Activated T-cell treated with anti-CD3 and anti-CD28 coated beads, Interleukin-2, amount 50 U/mL, for 72 hours (primary cell): ENCODE measurements at regions not wholly inside any gene's neighbourhood (a gene's known extent, or its start where the extent isn't known, plus 50 kb on each side); places are given as distances from the start of the nearest gene placed in this dataset.
"Not testable (repeated sequence)": the region's sequence is repeated elsewhere in the genome, so short reads cannot be mapped to it uniquely, and the experiment has no call there.

Experiments used
- ATAC-seq, 2 donors: fragments of 150-1000 bp; cut with Tn5 transposase; replicated peaks in 1 of 2; 2 replicates each; pipeline ENCODE4 v1.10.0; 2021; ENCODE audit warnings: moderate library complexity in 2 of 2, mild to moderate bottlenecking in 1 of 2
- DNase-seq, 2 donors: peaks; one replicate each; pipeline ENCODE4 v3.0.0; 2021 to 2022; ENCODE audit warnings: mixed read lengths in 1 of 2
- H3K27ac Mint-ChIP-seq: one replicate; pipeline ENCODE4 v1.8.0; 2022; ENCODE audit warnings: mild to moderate bottlenecking, moderate library complexity, mixed read lengths
- H3K27me3 Mint-ChIP-seq: one replicate; pipeline ENCODE4 v1.8.0; 2022; ENCODE audit warnings: low read depth, mixed read lengths
- H3K36me3 Mint-ChIP-seq, 2 donors: one replicate each; pipeline ENCODE4 v1.8.0; 2022; ENCODE audit warnings: mixed read lengths in 2 of 2, mild to moderate bottlenecking in 1 of 2; ENCODE audit not compliant: insufficient read depth in 2 of 2
- H3K4me1 Mint-ChIP-seq: one replicate; pipeline ENCODE4 v1.8.0; 2022; ENCODE audit warnings: low read depth, mixed read lengths
- H3K4me3 Mint-ChIP-seq, 2 donors: one replicate each; pipeline ENCODE4 v1.8.0; 2022; ENCODE audit warnings: mild to moderate bottlenecking in 2 of 2, mixed read lengths in 2 of 2, moderate library complexity in 2 of 2
- H3K9me3 Mint-ChIP-seq, 2 donors: one replicate each; pipeline ENCODE4 v1.8.0; 2022; ENCODE audit warnings: mixed read lengths in 2 of 2

DNA sequence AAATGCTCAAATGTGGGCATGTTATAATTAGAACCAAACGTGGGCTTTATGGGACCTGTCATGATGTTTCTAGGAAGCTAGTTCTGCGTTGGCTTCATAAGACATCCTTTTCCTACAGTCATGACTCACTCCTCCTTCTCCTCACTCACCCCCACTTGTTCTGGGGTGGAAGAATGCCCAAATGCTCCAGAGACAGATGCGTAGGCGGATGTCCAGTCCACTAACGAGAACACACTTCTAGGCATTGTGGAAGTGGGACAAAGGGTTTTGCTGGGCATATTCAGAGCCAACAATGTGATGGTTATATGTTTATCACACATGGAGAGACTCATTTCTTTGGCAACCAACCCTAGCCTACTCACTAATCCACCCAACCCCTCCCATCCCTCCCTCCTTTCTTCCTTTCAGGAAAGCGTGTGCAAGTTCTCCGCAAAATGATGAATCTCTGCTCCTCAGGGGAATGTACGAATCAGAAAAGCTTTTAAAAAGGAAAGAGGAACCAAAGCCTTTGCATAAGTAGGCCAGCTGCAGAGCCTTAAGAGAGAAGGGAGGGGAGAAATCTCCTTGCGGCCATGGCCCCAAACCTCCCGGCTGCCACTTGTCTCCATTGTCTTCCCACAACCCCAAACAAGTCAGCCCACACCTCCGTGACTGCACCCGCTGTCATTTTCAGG lies 123.0 kb upstream of the SPRED1 start:
- Mint-ChIP-seq H3K27ac (no peak overlapping the region), H3K36me3 (no peaks in the 10 kb centered on the region), H3K4me1 (peaks cover 13% of the 10 kb centered on the region), H3K27me3 (peaks cover 20% of the 10 kb centered on the region), H3K9me3 (no peaks in the 10 kb centered on the region), H3K4me3 (peak overlapping the region in 1 of 2 donors; percentile 66)
- ATAC-seq: peak; percentile 37 to 74
- DNase-seq: peak; percentile 10 to 15

DNA sequence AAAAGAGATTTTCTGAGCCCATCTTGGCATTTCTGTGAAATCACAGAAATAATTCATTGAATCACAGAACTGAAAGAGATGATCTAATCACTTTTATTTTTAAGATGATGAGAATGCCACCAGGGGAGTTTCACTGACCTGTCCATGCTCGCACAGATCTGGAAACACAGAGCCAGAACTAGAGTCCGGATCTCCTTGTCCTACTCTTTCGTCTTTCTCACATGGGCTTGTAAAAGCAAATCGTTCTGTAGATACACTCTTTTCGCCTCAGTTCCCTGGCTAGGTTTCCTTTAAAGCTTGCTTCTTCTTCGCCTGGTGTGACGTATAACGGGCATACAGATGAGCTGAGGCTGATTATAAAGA lies 122.5 kb upstream of the SPRED1 start:
- no peak overlapping the region for H3K27ac Mint-ChIP-seq
- peak in 1 of 2 donors; percentile 51 for ATAC-seq
- peaks cover 20% of the 10 kb centered on the region for H3K27me3 Mint-ChIP-seq
- H3K4me1 Mint-ChIP-seq: peaks cover 13% of the 10 kb centered on the region
- H3K9me3 Mint-ChIP-seq: no peaks in the 10 kb centered on the region
- peak overlapping the region in 1 of 2 donors; percentile 1 for H3K4me3 Mint-ChIP-seq
- no peak for DNase-seq
- no peaks in the 10 kb centered on the region for H3K36me3 Mint-ChIP-seq

DNA sequence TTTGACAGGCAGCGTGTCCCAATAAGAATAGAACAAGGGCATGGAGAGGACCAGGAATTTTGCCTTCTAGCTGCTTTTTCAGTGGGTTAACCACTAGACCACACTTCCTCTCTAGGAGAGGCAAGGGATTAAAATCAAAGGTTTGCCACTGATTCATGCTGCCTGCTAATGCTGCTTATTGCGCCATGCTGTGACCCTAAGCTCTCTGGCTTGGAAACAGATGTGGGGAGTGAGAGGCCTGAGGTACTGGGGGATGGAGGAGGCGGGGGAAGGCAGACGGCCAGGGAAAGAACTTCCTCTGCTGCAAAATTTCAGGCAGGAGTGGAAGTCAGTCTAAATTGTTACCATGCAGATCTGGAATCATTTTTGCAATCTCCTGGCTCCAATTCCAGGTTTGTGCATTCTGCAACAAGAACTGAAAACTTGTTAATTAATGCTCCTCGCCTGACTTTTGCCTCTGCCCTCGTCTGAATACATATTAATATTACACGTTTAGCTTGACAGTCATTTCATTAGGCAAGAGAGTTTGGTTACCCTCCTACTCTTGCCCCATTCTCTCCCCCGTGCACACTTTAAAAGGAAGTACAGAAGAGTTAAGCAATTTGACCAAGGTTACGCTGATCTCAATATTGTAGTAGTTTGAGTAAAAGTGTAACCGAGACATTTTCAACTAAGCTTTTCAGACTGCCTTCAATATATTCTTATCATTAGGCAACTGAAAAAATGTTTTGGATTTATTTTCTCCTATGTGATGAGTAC lies 121.7 kb upstream of the SPRED1 start:
- peaks cover 20% of the 10 kb centered on the region for H3K27me3 Mint-ChIP-seq
- peak overlapping the region in 1 of 2 donors; percentile 33 for H3K4me3 Mint-ChIP-seq
- H3K4me1 Mint-ChIP-seq: peaks cover 13% of the 10 kb centered on the region
- peak in 1 of 2 donors; percentile 59 for ATAC-seq
- H3K36me3 Mint-ChIP-seq: no peaks in the 10 kb centered on the region
- H3K9me3 Mint-ChIP-seq: no peaks in the 10 kb centered on the region
- H3K27ac Mint-ChIP-seq: peak overlapping the region; percentile 51
- DNase-seq: no peak

DNA sequence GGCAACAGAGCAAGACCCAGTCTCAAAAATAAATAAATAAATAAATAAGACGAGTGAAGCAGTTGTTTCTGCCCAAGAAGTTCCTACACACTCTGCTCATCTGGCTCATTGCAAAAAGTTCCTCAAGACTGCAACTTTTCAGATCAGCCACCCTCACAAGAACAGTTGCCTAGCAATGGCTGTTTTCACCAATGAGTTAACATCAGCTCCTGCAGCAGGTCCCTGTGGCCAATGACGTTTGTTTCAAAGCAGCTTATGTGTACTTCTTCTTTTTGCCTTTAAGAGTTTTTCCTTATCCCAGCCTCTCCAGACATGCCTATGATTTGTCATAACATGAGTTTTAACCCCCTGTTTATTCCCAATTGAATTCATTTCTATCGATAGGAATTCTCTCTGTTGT lies 118.4 kb upstream of the SPRED1 start:
- DNase-seq: no peak
- ATAC-seq: no peak
- Mint-ChIP-seq H3K27me3 (peaks cover 20% of the 10 kb centered on the region), H3K4me3 (no peak overlapping the region), H3K4me1 (peaks cover 13% of the 10 kb centered on the region), H3K36me3 (no peaks in the 10 kb centered on the region), H3K9me3 (no peaks in the 10 kb centered on the region), H3K27ac (no peak overlapping the region)

DNA sequence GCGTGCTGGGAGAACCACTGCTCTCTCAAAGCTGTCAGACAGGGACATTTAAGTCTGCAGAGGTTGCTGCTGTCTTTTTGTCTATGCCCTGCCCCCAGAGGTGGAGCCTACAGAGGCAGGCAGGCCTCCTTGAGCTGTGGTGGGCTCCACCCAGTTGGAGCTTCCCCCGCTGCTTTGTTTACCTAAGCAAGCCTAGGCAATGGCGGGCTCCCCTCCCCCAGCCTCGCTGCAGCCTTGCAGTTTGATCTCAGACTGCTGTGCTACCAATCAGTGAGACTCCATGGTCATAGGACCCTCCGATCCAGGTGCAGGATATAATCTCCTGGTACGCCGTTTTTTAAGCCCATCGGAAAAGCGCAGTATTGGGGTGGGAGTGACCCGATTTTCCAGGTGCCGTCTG lies 110.4 kb upstream of the SPRED1 start:
- not testable (repeated sequence) for DNase-seq, H3K4me3 Mint-ChIP-seq, H3K4me1 Mint-ChIP-seq, H3K27ac Mint-ChIP-seq, H3K36me3 Mint-ChIP-seq, H3K27me3 Mint-ChIP-seq, ATAC-seq, H3K9me3 Mint-ChIP-seq

DNA sequence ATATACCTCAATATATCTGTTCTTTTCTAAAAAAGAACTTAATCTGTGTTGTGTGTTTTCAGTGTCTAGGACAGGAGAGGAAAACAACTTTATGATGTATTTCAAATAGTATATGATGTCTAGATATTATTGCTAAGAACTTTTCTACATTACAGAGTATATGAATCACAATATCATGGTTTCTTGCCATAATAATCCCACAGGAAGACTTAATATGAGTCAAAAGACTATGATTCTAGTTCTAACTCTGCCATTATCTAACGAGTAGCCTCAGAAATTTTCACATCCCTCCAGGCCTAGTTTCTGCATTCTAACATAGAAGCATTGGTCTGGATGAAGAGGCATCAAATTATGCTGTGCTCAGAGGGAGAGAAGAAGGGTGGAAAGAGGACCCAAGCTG lies 107.7 kb upstream of the SPRED1 start:
- DNase-seq (no peak), ATAC-seq (no peak)
- Mint-ChIP-seq H3K36me3 (peaks cover 0 to 2% of the 10 kb centered on the region in 2 donors), H3K4me1 (no peaks in the 10 kb centered on the region), H3K27ac (no peak overlapping the region), H3K27me3 (peaks cover 7% of the 10 kb centered on the region), H3K9me3 (peaks cover 4% of the 10 kb centered on the region in 2 donors), H3K4me3 (no peak overlapping the region)

DNA sequence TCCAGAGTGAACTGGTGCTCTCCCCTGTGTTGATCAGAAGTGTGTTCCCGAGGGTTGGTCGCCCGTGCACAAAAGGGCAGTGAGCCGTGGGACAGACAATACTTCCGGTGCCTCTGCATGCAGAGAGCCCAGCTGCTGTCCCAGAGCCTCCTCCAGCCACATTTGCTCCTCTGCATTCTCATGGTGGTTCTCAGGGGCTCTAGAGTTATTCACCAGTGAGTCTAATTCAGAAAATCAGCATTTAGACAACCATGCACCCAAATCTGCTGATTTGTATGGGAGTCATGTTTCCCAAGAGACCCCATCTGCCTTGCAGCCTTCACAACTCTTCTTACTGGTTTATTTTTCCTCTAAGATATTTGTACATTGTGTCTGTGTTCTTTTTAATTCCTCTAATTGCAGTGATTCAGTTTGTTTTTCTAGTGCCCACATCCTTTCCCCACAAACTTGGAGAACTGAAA lies 107.0 kb upstream of the SPRED1 start:
- Mint-ChIP-seq H3K4me3 (no peak overlapping the region), H3K27me3 (peaks cover 7% of the 10 kb centered on the region), H3K27ac (no peak overlapping the region), H3K9me3 (peaks cover 4% of the 10 kb centered on the region in 2 donors), H3K36me3 (peaks cover 0 to 2% of the 10 kb centered on the region in 2 donors), H3K4me1 (no peaks in the 10 kb centered on the region)
- DNase-seq: no peak
- ATAC-seq: no peak

DNA sequence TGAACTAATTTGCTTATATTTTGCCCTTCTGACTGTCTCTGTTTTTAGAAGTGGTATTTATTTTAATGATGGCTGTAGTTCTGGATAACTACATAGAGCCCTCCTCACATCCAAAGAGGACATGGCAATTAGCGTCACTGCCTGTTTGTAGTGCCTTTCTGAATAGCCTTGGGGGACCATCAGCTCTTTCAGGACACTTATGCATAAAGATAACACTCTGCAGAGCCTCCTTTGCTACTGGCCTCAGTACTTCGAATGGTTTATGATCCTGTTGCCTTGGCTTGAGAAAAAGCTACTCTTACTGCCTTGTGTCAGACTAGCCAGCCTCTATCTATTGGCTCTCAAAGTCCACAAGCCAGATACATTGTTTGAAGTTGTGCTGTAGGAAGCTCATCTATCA lies 105.4 kb upstream of the SPRED1 start:
- DNase-seq (no peak), ATAC-seq (no peak)
- Mint-ChIP-seq H3K36me3 (peaks cover 0 to 2% of the 10 kb centered on the region in 2 donors), H3K4me3 (no peak overlapping the region), H3K27me3 (peaks cover 7% of the 10 kb centered on the region), H3K4me1 (no peaks in the 10 kb centered on the region), H3K27ac (no peak overlapping the region), H3K9me3 (peaks cover 2 to 4% of the 10 kb centered on the region in 2 donors)

DNA sequence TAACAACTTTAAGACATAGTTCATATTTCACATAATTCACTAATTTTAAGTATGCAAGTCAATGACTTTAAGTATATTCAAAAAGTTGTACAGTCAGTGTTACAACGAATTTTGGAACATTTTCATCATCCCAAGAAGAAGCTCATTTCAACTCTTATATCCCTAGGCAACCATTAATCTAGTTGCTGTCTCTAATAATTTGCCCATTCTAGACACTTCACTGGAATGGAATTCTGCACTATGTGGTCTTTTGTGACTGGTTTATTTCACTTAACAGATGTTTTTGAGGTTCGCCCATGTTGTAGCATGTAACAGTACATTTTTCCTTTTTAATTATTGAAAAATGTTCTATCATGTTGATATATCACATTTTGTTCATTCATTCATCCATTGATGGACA lies 104.2 kb upstream of the SPRED1 start:
- Mint-ChIP-seq H3K4me1 (no peaks in the 10 kb centered on the region), H3K4me3 (no peak overlapping the region), H3K27ac (no peak overlapping the region), H3K9me3 (peaks cover 2% of the 10 kb centered on the region in 2 donors), H3K27me3 (peaks cover 7% of the 10 kb centered on the region), H3K36me3 (no peaks in the 10 kb centered on the region)
- DNase-seq (no peak), ATAC-seq (no peak)

DNA sequence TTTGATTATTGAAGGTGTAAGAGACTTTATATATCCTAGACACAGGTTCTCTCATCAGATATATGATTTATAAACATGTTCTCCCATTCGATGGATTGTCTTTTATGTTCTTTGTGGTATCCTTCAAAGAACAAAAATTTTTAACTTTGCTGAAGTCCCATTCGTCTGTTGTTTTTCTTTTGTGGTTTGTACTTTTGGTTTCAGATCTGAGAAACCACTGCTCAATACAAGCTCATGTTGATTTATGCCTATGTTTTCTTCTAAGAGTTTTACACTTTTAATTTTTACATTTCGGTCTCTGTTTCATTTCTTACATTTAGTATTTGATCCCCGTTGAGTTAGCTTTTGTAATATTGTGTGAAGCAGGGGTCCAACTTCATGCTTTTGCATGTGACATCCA lies 103.3 kb upstream of the SPRED1 start:
- H3K27ac Mint-ChIP-seq: no peak overlapping the region
- no peaks in the 10 kb centered on the region for H3K36me3 Mint-ChIP-seq
- H3K4me3 Mint-ChIP-seq: no peak overlapping the region
- H3K4me1 Mint-ChIP-seq: no peaks in the 10 kb centered on the region
- peaks cover 7% of the 10 kb centered on the region for H3K27me3 Mint-ChIP-seq
- peaks cover 2% of the 10 kb centered on the region in 2 donors for H3K9me3 Mint-ChIP-seq
- ATAC-seq (no peak), DNase-seq (no peak)

DNA sequence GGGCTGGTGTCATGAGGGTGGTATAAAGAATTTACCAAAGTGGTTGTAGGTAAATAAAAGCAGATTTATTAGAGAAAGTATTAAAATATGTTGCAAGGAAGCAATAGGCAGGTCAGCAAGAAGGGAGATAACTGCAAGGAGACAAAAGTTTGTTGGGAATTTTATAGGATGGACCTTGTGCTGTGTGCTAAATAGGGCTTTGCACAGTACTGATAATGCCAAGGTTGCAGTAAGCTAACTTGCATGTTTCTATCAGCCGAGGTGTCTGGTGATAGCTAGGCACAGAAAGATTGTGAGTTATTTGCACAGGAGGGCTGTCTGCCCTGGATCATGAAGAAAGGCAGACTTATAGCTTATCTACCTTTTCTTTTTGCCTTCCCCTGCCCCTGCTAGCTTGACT lies 102.5 kb upstream of the SPRED1 start:
- Mint-ChIP-seq H3K27me3 (peaks cover 7% of the 10 kb centered on the region), H3K4me3 (no peak overlapping the region), H3K27ac (no peak overlapping the region), H3K4me1 (no peaks in the 10 kb centered on the region), H3K9me3 (peaks cover 2% of the 10 kb centered on the region in 2 donors), H3K36me3 (no peaks in the 10 kb centered on the region)
- ATAC-seq (no peak), DNase-seq (no peak)

DNA sequence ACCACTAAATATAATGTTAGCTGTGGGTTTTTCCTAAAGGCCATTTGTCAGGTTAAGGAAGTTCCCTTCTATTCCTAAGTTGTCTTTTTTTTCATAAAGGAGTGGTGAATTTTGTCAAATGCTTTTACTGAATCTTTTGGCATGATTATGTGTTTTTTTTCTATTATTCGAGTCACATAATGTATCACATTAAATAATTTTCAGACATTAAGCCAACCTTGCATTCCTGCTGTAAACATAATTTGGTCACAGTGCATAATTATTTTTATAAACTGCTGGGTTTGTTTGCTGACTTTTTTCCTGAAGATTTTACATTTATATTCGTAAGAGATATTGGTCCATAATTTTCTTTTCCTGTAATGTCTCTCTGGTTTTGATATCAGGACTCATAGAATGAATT lies 101.8 kb upstream of the SPRED1 start:
- H3K4me3 Mint-ChIP-seq: no peak overlapping the region
- no peak for ATAC-seq
- peaks cover 3% of the 10 kb centered on the region for H3K27me3 Mint-ChIP-seq
- no peak for DNase-seq
- H3K9me3 Mint-ChIP-seq: peaks cover 2% of the 10 kb centered on the region in 2 donors
- no peaks in the 10 kb centered on the region for H3K36me3 Mint-ChIP-seq
- no peak overlapping the region for H3K27ac Mint-ChIP-seq
- no peaks in the 10 kb centered on the region for H3K4me1 Mint-ChIP-seq

DNA sequence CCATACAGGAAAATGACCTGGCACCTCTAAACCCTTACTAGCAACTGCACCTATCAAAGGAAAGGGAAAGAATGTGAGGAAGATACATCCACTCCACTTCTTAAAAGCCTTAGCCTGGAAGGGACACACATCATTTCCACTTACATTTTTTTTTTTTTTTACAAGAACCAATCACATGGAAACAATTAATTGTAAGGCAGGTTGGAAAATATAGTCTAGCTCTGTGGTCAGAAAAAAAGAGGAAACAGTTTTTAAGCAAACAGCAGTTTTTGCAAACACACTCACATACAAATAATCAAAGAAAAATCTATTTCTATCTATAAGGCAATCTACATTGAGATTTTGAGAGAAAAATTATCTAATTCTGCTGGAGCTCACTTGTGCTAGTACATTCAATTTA lies 98.9 kb upstream of the SPRED1 start:
- no peak overlapping the region for H3K4me3 Mint-ChIP-seq
- ATAC-seq (no peak), DNase-seq (no peak)
- no peaks in the 10 kb centered on the region for H3K27me3 Mint-ChIP-seq
- peaks cover 0 to 1% of the 10 kb centered on the region in 2 donors for H3K36me3 Mint-ChIP-seq
- no peak overlapping the region for H3K27ac Mint-ChIP-seq
- peaks cover 2 to 6% of the 10 kb centered on the region in 2 donors for H3K9me3 Mint-ChIP-seq
- H3K4me1 Mint-ChIP-seq: no peaks in the 10 kb centered on the region
